Anterior cingulate cortex (tissue), 58 donors: ENCODE measurements at regions not wholly inside any gene's neighbourhood (a gene's known extent, or its start where the extent isn't known, plus 50 kb on each side); places are given as distances from the start of the nearest gene placed in this dataset.
"Not testable (repeated sequence)": the region's sequence is repeated elsewhere in the genome, so short reads cannot be mapped to it uniquely, and the experiment has no call there.

ENCODE experiments used
- DNase-seq, 58 donors: peaks; one replicate each; lab custom pipeline; 2025; lab: John Stamatoyannopoulos, UW

- DNase-seq, result peak in 7 of 58 donors; percentile 9 to 41 (median 18)
Measured at GRCh38 chr5:88092958-88093605, 175.6 kb downstream of the TMEM161B start.

- DNase-seq, result no peak
Measured at GRCh38 chr5:88092358-88092757, 176.3 kb downstream of the TMEM161B start.

GRCh38 chr5:88090506-88090905, 178.1 kb downstream of the TMEM161B start:
- DNase-seq, result no peak

GRCh38 chr5:88089719-88090390, 178.8 kb downstream of the TMEM161B start:
- DNase-seq, result peak in 2 of 58 donors; percentile 27 to 35

GRCh38 chr5:88085462-88085861, 183.2 kb downstream of the TMEM161B start:
- peak in 2 of 58 donors; percentile 24 to 45 for DNase-seq

- no peak for DNase-seq
Measured at GRCh38 chr5:88081877-88082276, 186.8 kb downstream of the TMEM161B start.

GRCh38 chr5:88063813-88064212, 204.8 kb downstream of the TMEM161B start:
- DNase-seq, result no peak

- DNase-seq, result no peak
Measured at GRCh38 chr5:88060194-88060593, 208.5 kb downstream of the TMEM161B start.

- DNase-seq, result no peak
Measured at GRCh38 chr5:88058625-88059024, 210.0 kb downstream of the TMEM161B start.

GRCh38 chr5:88052468-88052867, 216.2 kb downstream of the TMEM161B start:
- not testable (repeated sequence) for DNase-seq

GRCh38 chr5:88051148-88051547, 217.5 kb downstream of the TMEM161B start:
- DNase-seq, result no peak

- no peak for DNase-seq
Measured at GRCh38 chr5:88049737-88050136, 218.9 kb downstream of the TMEM161B start.

- DNase-seq, result peak in 1 of 58 donors; percentile 27
Measured at GRCh38 chr5:88049156-88049555, 219.5 kb downstream of the TMEM161B start.

GRCh38 chr5:88045931-88046461, 222.6 kb downstream of the TMEM161B start:
- peak in 49 of 58 donors; percentile 3 to 95 (median 30) for DNase-seq

GRCh38 chr5:88045165-88045564, 223.5 kb downstream of the TMEM161B start:
- peak in 18 of 58 donors; percentile 0 to 53 (median 10) for DNase-seq

- DNase-seq, result no peak
Measured at GRCh38 chr5:88034520-88034919, 234.1 kb downstream of the TMEM161B start.

- no peak for DNase-seq
Measured at GRCh38 chr5:88033191-88033590, 235.5 kb downstream of the TMEM161B start.

GRCh38 chr5:88029011-88029410, 239.6 kb downstream of the TMEM161B start:
- no peak for DNase-seq

- no peak for DNase-seq
Measured at GRCh38 chr5:88021141-88021540, 247.5 kb downstream of the TMEM161B start.

- not testable (repeated sequence) for DNase-seq
Measured at GRCh38 chr5:88014984-88015383, 253.7 kb downstream of the TMEM161B start.

GRCh38 chr5:88000877-88001276, 267.8 kb downstream of the TMEM161B start:
- DNase-seq, result no peak

GRCh38 chr5:87997662-87998061, 271.0 kb downstream of the TMEM161B start:
- DNase-seq, result no peak
